Panc1 (cell line): ENCODE measurements at regions not wholly inside any gene's neighbourhood (a gene's known extent, or its start where the extent isn't known, plus 50 kb on each side); places are given as distances from the start of the nearest gene placed in this dataset.

ENCODE experiments used
- ATAC-seq: fragments of 200-7000 bp; cut with Tn5 transposase; 2 replicates; pipeline ENCODE4 v1.9.1; 2020; ENCODE audit warnings: mild to moderate bottlenecking, moderate library complexity
- BruUV-seq: library from RNA; stranded (reverse); fragments of 400-500 nt; replicated peaks from 2 replicates; lab custom pipeline; 2021; lab: Mats Ljungman, UMichigan
- CTCF ChIA-PET: fragments of 300-600 bp; sonication (Branson Sonifier 250); formaldehyde crosslinking; loops from one replicate; lab custom pipeline; 2022; ENCODE audit warnings: antibody characterized with exemption; lab: Charles Lee
- POLR2A ChIA-PET: fragments of 300-600 bp; sonication (Branson Sonifier 250); formaldehyde crosslinking; loops from one replicate; lab custom pipeline; 2022; ENCODE audit warnings: antibody characterized with exemption; lab: Charles Lee
- DNase-seq: peaks from one replicate; pipeline ENCODE4 v3.0.0-alpha.2; 2010; ENCODE audit warnings: low read depth, low spot score
- H3K27ac ChIP-seq: 2 replicates; pipeline ENCODE4 v1.5.1; 2011; ENCODE audit warnings: mild to moderate bottlenecking, low read length, inconsistent platforms
- H3K27me3 ChIP-seq: fragments of 200-500 bp; sonication (Bioruptor generic); 2 replicates; pipeline ENCODE4 v1.6.0; 2014; ENCODE audit warnings: low read length, inconsistent platforms; ENCODE audit not compliant: control insufficient read depth, insufficient read depth
- H3K36me3 ChIP-seq: fragments of 200-500 bp; sonication (Bioruptor generic); 2 replicates; pipeline ENCODE4 v1.5.1; 2014; ENCODE audit warnings: inconsistent platforms, mild to moderate bottlenecking, low read length, moderate library complexity; ENCODE audit not compliant: control insufficient read depth, insufficient read depth
- H3K4me1 ChIP-seq: 2 replicates; pipeline ENCODE4 v1.5.1; 2011; ENCODE audit warnings: inconsistent platforms, mild to moderate bottlenecking, low read length, moderate library complexity; ENCODE audit not compliant: control insufficient read depth, insufficient read depth
- H3K4me3 ChIP-seq, 2 experiments: 2 replicates each; pipeline ENCODE4 v1.5.1; 2011 to 2012; ENCODE audit warnings: low read depth in 2 of 2, low read length in 2 of 2, mild to moderate bottlenecking in 2 of 2, inconsistent platforms in 1 of 2, moderate library complexity in 1 of 2
- H3K9me3 ChIP-seq: fragments of 200-500 bp; sonication (Bioruptor generic); 2 replicates; pipeline ENCODE4 v1.5.1; 2014; ENCODE audit warnings: low read depth, mild to moderate bottlenecking, inconsistent platforms, low read length, moderate library complexity; ENCODE audit not compliant: control insufficient read depth, insufficient read depth
- POLR2AphosphoS5 ChIP-seq: IDR thresholded peaks from 2 replicates; pipeline ENCODE4 v1.6.1; 2012; ENCODE audit warnings: mild to moderate bottlenecking, low read depth, low read length, moderate library complexity
- SIN3A ChIP-seq: IDR thresholded peaks from 2 replicates; pipeline ENCODE4 v1.6.1; 2012; ENCODE audit warnings: low read depth, mild to moderate bottlenecking, low read length, moderate library complexity, borderline replicate concordance; ENCODE audit not compliant: insufficient read depth
- TCF7L2 ChIP-seq: IDR thresholded peaks from 2 replicates; pipeline ENCODE4 v1.6.1; 2011; ENCODE audit warnings: mild to moderate bottlenecking, low read depth, low read length, inconsistent platforms
- in situ Hi-C: cut with HindIII; loops from 2 replicates; pipeline ENCODE4 v1.10.0; 2016; ENCODE audit warnings: low sequenced_read_pairs, low pct_unique_long_range_greater_than_20kb
- intact Hi-C: fragments of 100-400 bp; cut with micrococcal nuclease; formaldehyde crosslinking; loops from one replicate; pipeline ENCODE4 v1.10.0; 2022; ENCODE audit not compliant: unreplicated experiment
- TF ChIP-seq, protein P1 (sequence below), 2 experiments: IDR thresholded peaks; 2 replicates each; pipeline ENCODE4 v1.6.1; 2011 to 2012; ENCODE audit warnings: low read depth in 2 of 2, control low read depth in 1 of 2, low read length in 1 of 2, mild to moderate bottlenecking in 1 of 2, moderate library complexity in 1 of 2; ENCODE audit not compliant: insufficient read depth in 1 of 2
- TF ChIP-seq, protein P2 (sequence below): fragments of 450-650 bp; IDR thresholded peaks from 2 replicates; pipeline ENCODE4 v1.5.1; 2017; ENCODE audit warnings: mild to moderate bottlenecking

DNA sequence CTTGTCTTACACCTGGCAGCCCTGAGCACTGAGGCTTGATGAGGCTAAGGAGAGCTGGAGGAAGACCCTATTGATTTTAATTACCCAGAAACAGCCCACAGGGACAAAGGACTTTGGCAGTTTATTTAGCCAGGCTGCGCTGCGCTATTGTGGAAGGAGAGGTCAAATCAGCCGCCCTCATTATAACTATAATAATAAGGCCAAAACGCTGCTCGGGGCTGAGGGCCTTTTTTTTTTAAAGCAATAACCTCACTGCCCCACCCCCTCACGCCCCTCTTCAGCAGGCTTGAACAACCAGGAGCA is 60.6 kb upstream of the NKX1-1 start:
- Histone ChIP-seq H3K36me3 (no peaks in the 10 kb centered on the region), H3K27me3 (no peaks in the 10 kb centered on the region), H3K27ac (no peak overlapping the region), H3K4me1 (no peaks in the 10 kb centered on the region), H3K9me3 (no peaks in the 10 kb centered on the region), H3K4me3 (no peak overlapping the region)
- in situ Hi-C loops (no loop called here), intact Hi-C loops (no loop called here)
- CTCF ChIA-PET = no interaction called here
- DNase-seq (no peak), ATAC-seq (no peak)
- POLR2A ChIA-PET = no interaction called here
- TF ChIP-seq, protein P1, sequence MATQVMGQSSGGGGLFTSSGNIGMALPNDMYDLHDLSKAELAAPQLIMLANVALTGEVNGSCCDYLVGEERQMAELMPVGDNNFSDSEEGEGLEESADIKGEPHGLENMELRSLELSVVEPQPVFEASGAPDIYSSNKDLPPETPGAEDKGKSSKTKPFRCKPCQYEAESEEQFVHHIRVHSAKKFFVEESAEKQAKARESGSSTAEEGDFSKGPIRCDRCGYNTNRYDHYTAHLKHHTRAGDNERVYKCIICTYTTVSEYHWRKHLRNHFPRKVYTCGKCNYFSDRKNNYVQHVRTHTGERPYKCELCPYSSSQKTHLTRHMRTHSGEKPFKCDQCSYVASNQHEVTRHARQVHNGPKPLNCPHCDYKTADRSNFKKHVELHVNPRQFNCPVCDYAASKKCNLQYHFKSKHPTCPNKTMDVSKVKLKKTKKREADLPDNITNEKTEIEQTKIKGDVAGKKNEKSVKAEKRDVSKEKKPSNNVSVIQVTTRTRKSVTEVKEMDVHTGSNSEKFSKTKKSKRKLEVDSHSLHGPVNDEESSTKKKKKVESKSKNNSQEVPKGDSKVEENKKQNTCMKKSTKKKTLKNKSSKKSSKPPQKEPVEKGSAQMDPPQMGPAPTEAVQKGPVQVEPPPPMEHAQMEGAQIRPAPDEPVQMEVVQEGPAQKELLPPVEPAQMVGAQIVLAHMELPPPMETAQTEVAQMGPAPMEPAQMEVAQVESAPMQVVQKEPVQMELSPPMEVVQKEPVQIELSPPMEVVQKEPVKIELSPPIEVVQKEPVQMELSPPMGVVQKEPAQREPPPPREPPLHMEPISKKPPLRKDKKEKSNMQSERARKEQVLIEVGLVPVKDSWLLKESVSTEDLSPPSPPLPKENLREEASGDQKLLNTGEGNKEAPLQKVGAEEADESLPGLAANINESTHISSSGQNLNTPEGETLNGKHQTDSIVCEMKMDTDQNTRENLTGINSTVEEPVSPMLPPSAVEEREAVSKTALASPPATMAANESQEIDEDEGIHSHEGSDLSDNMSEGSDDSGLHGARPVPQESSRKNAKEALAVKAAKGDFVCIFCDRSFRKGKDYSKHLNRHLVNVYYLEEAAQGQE (IDR thresholded peaks at IDR 0.05; ENCODE audit: insufficient read depth in 1 of 2, low read depth in 2 of 2, low read length in 1 of 2) = no peak
- TF ChIP-seq, protein P2, sequence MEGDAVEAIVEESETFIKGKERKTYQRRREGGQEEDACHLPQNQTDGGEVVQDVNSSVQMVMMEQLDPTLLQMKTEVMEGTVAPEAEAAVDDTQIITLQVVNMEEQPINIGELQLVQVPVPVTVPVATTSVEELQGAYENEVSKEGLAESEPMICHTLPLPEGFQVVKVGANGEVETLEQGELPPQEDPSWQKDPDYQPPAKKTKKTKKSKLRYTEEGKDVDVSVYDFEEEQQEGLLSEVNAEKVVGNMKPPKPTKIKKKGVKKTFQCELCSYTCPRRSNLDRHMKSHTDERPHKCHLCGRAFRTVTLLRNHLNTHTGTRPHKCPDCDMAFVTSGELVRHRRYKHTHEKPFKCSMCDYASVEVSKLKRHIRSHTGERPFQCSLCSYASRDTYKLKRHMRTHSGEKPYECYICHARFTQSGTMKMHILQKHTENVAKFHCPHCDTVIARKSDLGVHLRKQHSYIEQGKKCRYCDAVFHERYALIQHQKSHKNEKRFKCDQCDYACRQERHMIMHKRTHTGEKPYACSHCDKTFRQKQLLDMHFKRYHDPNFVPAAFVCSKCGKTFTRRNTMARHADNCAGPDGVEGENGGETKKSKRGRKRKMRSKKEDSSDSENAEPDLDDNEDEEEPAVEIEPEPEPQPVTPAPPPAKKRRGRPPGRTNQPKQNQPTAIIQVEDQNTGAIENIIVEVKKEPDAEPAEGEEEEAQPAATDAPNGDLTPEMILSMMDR = no peak
- TF ChIP-seq SIN3A (no peak), POLR2AphosphoS5 (no peak), TCF7L2 (no peak)
- no TSS peak for BruUV-seq

DNA sequence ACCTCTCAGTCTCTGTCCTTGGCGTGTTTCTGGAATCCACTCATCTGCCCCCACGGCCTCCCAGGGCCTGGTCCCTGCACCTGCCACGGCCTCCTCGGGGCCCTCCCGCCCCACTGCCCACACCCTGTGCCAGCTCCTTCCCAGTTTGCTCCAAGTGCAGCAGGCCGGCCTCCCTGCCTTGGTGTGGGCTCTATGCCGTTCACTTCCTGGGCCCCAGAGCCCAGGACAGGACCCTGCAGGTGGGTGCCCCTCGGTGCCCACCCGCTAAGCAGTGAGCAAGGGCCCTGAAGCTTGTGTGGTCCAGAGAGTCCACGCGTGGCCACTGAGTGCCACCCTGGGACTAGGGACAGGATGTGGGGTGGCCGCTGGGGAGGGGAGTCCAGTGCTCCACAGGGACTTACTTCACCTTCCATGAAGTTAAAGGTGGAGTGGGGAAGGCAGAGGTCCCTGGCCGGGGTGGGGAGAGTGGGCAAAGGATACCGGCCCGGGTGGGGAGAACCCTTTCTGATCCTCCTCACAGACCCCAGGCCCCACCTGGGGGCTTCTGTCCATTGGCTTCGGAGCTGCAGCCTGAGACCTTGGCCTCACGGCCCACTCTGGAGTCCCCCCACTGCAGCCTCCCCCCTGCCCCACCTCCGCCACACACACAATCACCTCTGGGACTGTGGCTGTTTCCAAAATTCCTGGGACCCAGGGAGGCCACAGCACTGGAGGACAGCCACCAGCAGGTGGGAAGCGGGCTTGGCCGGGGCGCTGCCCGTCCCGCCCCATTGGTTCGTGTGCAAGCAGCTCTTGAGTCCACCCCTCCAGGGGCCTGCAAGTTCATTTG is 60.0 kb upstream of the NKX1-1 start:
- CTCF ChIA-PET = no interaction called here
- H3K4me3 ChIP-seq = no peak overlapping the region
- H3K27me3 ChIP-seq = no peaks in the 10 kb centered on the region
- POLR2A ChIA-PET = no interaction called here
- in situ Hi-C loops = no loop called here
- DNase-seq (no peak), ATAC-seq (no peak)
- no peaks in the 10 kb centered on the region for H3K9me3 ChIP-seq
- H3K27ac ChIP-seq = no peak overlapping the region
- no peaks in the 10 kb centered on the region for H3K4me1 ChIP-seq
- TF ChIP-seq, protein P1 (IDR thresholded peaks at IDR 0.05; ENCODE audit: insufficient read depth in 1 of 2, low read depth in 2 of 2, low read length in 1 of 2) = no peak
- TF ChIP-seq TCF7L2 (no peak), POLR2AphosphoS5 (no peak), SIN3A (no peak)
- TF ChIP-seq, protein P2 = no peak
- no peaks in the 10 kb centered on the region for H3K36me3 ChIP-seq
- BruUV-seq = no TSS peak
- intact Hi-C loops = no loop called here
